GM23248 (cell line): ENCODE measurements at regions not wholly inside any gene's neighbourhood (a gene's known extent, or its start where the extent isn't known, plus 50 kb on each side); places are given as distances from the start of the nearest gene placed in this dataset.

Experiments
- DNase-seq: peaks from one replicate; pipeline ENCODE4 v3.0.0-alpha.2; 2015
- H2AFZ ChIP-seq: fragments of 200-600 bp; sonication (generic); 2 replicates; pipeline ENCODE4 v1.6.1; 2016; ENCODE audit warnings: antibody characterized with exemption
- H3F3A ChIP-seq: fragments of 200-600 bp; sonication (generic); 2 replicates; pipeline ENCODE4 v1.6.1; 2016; ENCODE audit warnings: mild to moderate bottlenecking, antibody characterized with exemption, mixed run types; ENCODE audit not compliant: insufficient read depth
- H3K27ac ChIP-seq: fragments of 200-600 bp; sonication (generic); 2 replicates; pipeline ENCODE4 v1.5.1; 2016; ENCODE audit warnings: mild to moderate bottlenecking
- H3K27me3 ChIP-seq: fragments of 200-600 bp; sonication (generic); replicated peaks from 2 replicates; pipeline ENCODE4 v1.6.1; 2016; ENCODE audit warnings: mild to moderate bottlenecking; ENCODE audit not compliant: insufficient read depth
- H3K36me3 ChIP-seq: fragments of 200-600 bp; sonication (generic); 2 replicates; pipeline ENCODE4 v1.6.1; 2016; ENCODE audit warnings: low read depth, mild to moderate bottlenecking
- H3K4me1 ChIP-seq: fragments of 200-600 bp; sonication (generic); 2 replicates; pipeline ENCODE4 v1.6.1; 2016; ENCODE audit warnings: mild to moderate bottlenecking; ENCODE audit not compliant: insufficient read depth
- H3K4me2 ChIP-seq: fragments of 200-600 bp; sonication (generic); one replicate; pipeline ENCODE4 v1.6.1; 2016; ENCODE audit warnings: mild to moderate bottlenecking; ENCODE audit not compliant: unreplicated experiment
- H3K4me3 ChIP-seq: fragments of 200-600 bp; sonication (generic); 2 replicates; pipeline ENCODE4 v1.5.1; 2016; ENCODE audit warnings: mild to moderate bottlenecking
- H3K79me2 ChIP-seq: fragments of 200-600 bp; sonication (generic); 2 replicates; pipeline ENCODE4 v1.6.1; 2016; ENCODE audit warnings: mild to moderate bottlenecking; ENCODE audit not compliant: insufficient read depth
- H3K9ac ChIP-seq: fragments of 200-600 bp; sonication (generic); 2 replicates; pipeline ENCODE4 v1.6.1; 2016; ENCODE audit warnings: mild to moderate bottlenecking
- H3K9me2 ChIP-seq: fragments of 200-600 bp; sonication (generic); 2 replicates; pipeline ENCODE4 v1.6.1; 2016; ENCODE audit warnings: mixed run types, mild to moderate bottlenecking, moderate library complexity; ENCODE audit not compliant: insufficient read depth
- H3K9me3 ChIP-seq: fragments of 200-600 bp; sonication (generic); one replicate; pipeline ENCODE4 v1.6.1; 2017; ENCODE audit warnings: low read depth
- H4K20me1 ChIP-seq: fragments of 200-600 bp; sonication (generic); 2 replicates; pipeline ENCODE4 v1.6.0; 2016; ENCODE audit not compliant: insufficient read depth
- EZH2 ChIP-seq: fragments of 200-600 bp; sonication (generic); IDR thresholded peaks from 2 replicates; pipeline ENCODE4 v1.6.1; 2018; ENCODE audit warnings: antibody characterized with exemption, mild to moderate bottlenecking; ENCODE audit not compliant: insufficient read depth, poor library complexity, severe bottlenecking
- EZH2phosphoT487 ChIP-seq: fragments of 200-600 bp; sonication (generic); IDR thresholded peaks from 2 replicates; pipeline ENCODE4 v1.6.1; 2018; ENCODE audit warnings: antibody characterized with exemption, moderate library complexity, mild to moderate bottlenecking, low read depth; ENCODE audit not compliant: insufficient read depth
- WGBS, 2 experiments: methylation state at CpG; one replicate each; pipeline ENCODE4 v1.1.6; 2015 to 2017; ENCODE audit warnings: low lambda C conversion rate in 2 of 2, low coverage in 1 of 2; ENCODE audit errors: missing lambda C conversion rate in 2 of 2; 5-methylcytosine and 5-hydroxymethylcytosine counted together
- in situ Hi-C: fragments of 300-500 bp; cut with MboI; formaldehyde crosslinking; loops from 2 replicates; pipeline ENCODE4 v1.15.0; 2020

DNA sequence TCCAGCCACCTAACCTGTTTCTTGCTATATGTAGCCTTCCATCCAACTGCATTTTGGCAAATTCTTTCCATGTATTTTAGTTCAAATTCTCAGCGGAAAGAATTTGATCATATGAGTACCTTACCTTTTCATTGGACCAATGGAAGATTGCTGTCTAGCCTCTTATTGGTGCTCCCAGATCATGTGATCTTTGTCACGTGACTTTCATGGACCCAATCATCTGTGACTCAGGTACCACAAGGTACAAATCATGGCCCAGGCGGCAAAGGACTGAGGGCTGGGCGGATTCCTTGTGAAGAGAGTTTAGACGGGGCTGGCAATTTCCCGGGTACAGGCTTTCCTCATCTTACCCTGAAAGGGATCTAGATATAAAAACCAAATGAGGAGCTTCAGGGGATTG, 85.9 kb upstream of the TBX20 start:
- in situ Hi-C loops: no loop called here
- 48 to 58% methylated on average over 6 of the region's 6 CpGs for WGBS, 2 experiments

DNA sequence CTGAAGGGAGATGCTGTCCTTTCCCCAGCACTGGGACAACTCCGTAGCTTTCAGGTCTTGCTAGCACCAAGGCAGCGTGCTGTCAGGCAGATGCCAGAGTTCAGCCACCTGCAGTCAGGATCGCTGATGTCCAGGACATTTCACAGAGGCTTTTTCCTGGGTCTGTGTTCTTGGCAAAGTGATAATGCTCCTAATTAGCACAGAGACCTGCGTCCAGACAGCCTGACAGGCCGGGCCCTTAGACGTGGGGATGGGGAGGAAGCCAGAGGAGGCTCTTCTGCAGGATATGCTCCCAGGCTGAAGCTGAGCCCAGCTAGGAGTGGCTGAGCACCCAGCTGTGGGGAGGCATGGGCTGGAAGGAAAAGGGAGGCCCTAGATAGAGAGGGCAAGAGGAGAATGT, 82.5 kb upstream of the TBX20 start:
- Histone ChIP-seq H2AFZ (no peak overlapping the region), H3K4me1 (no peaks in the 10 kb centered on the region), H3K27ac (no peak overlapping the region), H3K36me3 (no peaks in the 10 kb centered on the region), H3K4me3 (no peak overlapping the region), H3K4me2 (no peak overlapping the region), H3K9me2 (no peaks in the 10 kb centered on the region), H3K79me2 (no peaks in the 10 kb centered on the region), H3F3A (no peaks in the 10 kb centered on the region), H3K9ac (no peak overlapping the region), H3K9me3 (no peaks in the 10 kb centered on the region), H3K27me3 (no peaks in the 10 kb centered on the region), H4K20me1 (no peaks in the 10 kb centered on the region)
- 16 to 23% methylated on average over 6 of the region's 6 CpGs for WGBS, 2 experiments
- DNase-seq: no peak
- in situ Hi-C loops: no loop called here
- TF ChIP-seq EZH2 (no peak), EZH2phosphoT487 (no peak)

More for the DNA sequence above, 85.9 kb upstream of the TBX20 start:
- Histone ChIP-seq H3K36me3 (no peaks in the 10 kb centered on the region), H3K4me1 (no peaks in the 10 kb centered on the region), H3K9ac (no peak overlapping the region), H3K9me3 (no peaks in the 10 kb centered on the region), H3K27me3 (no peaks in the 10 kb centered on the region), H3K4me3 (no peak overlapping the region), H4K20me1 (no peaks in the 10 kb centered on the region), H3K4me2 (no peak overlapping the region), H3K9me2 (no peaks in the 10 kb centered on the region), H3K79me2 (no peaks in the 10 kb centered on the region), H3K27ac (no peak overlapping the region), H3F3A (no peaks in the 10 kb centered on the region), H2AFZ (no peak overlapping the region)
- no peak for TF ChIP-seq EZH2
- no peak for TF ChIP-seq EZH2phosphoT487
- DNase-seq: no peak

DNA sequence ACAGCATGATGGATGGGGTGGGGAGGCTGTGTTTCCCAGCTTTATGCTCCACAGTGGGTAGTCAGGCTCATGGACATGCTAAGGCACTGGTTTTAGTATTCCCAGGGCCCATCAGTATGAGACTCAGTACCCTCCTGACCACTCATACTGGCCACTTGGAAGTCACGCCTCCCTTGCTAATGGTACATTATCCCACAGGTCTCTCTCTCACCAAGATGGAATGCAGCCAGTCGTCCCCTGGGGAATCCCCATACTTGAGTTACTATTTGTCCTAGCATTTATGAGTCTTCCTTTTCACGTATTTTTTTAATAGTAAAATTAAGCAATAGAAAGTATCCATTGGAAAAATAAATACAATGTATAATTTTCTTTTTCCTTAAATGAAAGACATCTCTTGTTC, 80.6 kb upstream of the TBX20 start:
- WGBS, 2 experiments: 8 to 10% methylated on average over 3 of the region's 3 CpGs
- no peaks in the 10 kb centered on the region for H4K20me1 ChIP-seq
- no peak for TF ChIP-seq EZH2phosphoT487
- TF ChIP-seq EZH2: no peak
- no peak overlapping the region for H2AFZ ChIP-seq
- no peak overlapping the region for H3K4me3 ChIP-seq
- H3K4me1 ChIP-seq: no peaks in the 10 kb centered on the region
- H3K27ac ChIP-seq: no peak overlapping the region
- no peak overlapping the region for H3K4me2 ChIP-seq
- no peaks in the 10 kb centered on the region for H3K27me3 ChIP-seq
- H3K79me2 ChIP-seq: no peaks in the 10 kb centered on the region
- DNase-seq: no peak
- no peaks in the 10 kb centered on the region for H3K9me2 ChIP-seq
- in situ Hi-C loops: no loop called here
- H3K9me3 ChIP-seq: no peaks in the 10 kb centered on the region
- no peaks in the 10 kb centered on the region for H3F3A ChIP-seq
- no peak overlapping the region for H3K9ac ChIP-seq
- H3K36me3 ChIP-seq: no peaks in the 10 kb centered on the region

DNA sequence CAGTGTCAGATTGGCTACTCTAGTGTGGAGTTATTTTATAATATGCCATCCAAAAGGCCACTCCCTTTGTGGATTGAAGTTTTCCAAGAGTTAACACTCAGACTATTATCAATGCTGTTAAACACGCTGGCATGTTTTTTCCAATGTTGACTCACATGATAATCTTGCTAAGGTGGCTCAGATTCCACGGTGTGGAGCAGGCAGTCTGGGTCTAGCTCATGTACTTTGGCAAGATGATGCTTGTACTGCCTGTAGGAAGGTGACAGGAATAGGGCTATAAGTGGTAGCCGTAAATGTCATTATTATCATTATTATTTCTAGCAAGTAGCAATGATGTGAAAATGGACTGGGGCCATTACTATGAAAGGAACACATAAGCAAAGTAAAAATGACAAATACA, 79.4 kb upstream of the TBX20 start:
- no peaks in the 10 kb centered on the region for H3K4me1 ChIP-seq
- in situ Hi-C loops: no loop called here
- no peaks in the 10 kb centered on the region for H4K20me1 ChIP-seq
- WGBS, 2 experiments: 23 to 27% methylated on average over 3 of the region's 3 CpGs
- H3K9me2 ChIP-seq: no peaks in the 10 kb centered on the region
- no peak overlapping the region for H3K27ac ChIP-seq
- no peak overlapping the region for H3K4me2 ChIP-seq
- H2AFZ ChIP-seq: no peak overlapping the region
- no peaks in the 10 kb centered on the region for H3K9me3 ChIP-seq
- no peak overlapping the region for H3K9ac ChIP-seq
- H3F3A ChIP-seq: no peaks in the 10 kb centered on the region
- H3K27me3 ChIP-seq: no peaks in the 10 kb centered on the region
- TF ChIP-seq EZH2: no peak
- TF ChIP-seq EZH2phosphoT487: no peak
- no peaks in the 10 kb centered on the region for H3K79me2 ChIP-seq
- no peaks in the 10 kb centered on the region for H3K36me3 ChIP-seq
- H3K4me3 ChIP-seq: no peak overlapping the region
- DNase-seq: no peak
